HG03175 (cell line): ENCODE measurements at regions not wholly inside any gene's neighbourhood (a gene's known extent, or its start where the extent isn't known, plus 50 kb on each side); places are given as distances from the start of the nearest gene placed in this dataset.

Experiments used
- ATAC-seq: cut with Tn5 transposase; IDR thresholded peaks from one replicate; pipeline ENCODE4 v1.9.1; 2021; ENCODE audit warnings: mild to moderate bottlenecking, moderate library complexity; ENCODE audit not compliant: unreplicated experiment

DNA sequence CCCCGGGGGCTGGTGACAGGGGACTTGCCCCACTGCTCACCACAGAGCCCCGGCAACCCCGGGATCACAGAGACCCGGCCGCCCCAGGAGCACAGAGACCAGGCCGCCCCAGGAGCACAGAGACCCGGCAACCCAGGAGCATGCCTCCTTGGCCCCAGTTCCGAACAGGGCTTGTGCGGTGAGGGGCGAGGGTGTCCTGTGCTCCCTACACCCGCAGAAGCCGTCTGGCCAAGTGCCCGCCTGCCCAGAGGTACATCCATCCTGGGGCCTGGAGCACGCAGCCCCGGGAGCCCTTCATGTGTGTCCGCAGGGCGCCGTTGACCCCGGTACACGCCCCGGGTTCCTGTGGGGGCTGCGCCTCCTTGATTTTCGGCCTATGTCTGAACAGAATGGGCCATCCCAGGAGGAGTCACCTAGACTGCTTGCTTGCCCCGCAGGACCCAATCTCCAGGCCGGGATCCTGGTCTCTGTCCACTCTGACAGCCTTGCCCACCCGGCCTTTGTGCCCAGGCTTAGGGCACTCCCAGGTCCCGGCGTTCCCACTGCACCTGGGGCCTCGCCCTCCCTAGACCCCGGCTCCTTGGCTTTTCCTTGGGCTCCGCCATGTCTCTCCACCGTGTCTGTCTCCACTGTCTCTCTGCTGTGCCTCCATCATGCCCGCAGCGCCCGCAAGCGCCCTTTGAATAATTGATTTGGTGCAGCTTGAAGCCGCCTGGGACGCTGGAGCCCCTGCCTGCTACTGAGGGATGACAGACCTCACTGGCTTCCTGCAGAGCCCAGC is 219.8 kb downstream of the ERMARD start:
- no peak for ATAC-seq

DNA sequence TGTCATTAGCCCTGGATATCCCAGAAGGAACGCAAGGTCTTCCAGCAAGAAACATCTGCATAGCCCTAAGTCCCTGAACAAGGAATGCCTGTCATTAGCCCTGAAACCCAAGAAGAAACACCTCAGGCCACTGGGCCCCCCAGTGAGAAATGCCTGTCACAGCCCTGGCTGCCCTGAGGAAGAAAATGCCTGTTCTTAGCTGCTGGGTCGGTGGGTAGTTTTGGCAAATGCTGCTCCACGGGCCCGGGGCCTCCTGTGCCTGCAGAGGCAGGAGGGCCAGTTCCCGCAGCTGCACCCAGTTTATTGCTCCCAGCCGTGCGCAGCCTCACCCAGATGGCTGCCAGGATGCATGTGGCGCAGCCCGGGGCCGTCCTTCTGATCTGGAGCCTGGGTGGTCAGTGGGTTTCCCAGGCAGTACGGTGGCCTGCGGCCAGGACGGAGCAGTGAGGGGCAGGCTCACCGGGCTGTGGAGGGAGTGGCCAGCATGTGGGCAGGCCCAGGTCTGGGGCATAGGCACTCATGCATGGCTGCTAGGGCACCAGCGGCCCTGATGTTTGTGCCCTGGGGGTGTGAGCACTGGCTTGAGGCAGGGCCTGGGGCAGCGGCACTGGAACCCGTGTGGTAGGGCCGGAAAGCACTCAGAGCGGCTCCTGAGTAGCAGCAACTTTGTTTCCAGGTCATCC is 219.0 kb downstream of the ERMARD start:
- ATAC-seq, result no peak

GRCh38 chr6:169969372-169970099 is 218.1 kb downstream of the ERMARD start:
- no peak for ATAC-seq

DNA sequence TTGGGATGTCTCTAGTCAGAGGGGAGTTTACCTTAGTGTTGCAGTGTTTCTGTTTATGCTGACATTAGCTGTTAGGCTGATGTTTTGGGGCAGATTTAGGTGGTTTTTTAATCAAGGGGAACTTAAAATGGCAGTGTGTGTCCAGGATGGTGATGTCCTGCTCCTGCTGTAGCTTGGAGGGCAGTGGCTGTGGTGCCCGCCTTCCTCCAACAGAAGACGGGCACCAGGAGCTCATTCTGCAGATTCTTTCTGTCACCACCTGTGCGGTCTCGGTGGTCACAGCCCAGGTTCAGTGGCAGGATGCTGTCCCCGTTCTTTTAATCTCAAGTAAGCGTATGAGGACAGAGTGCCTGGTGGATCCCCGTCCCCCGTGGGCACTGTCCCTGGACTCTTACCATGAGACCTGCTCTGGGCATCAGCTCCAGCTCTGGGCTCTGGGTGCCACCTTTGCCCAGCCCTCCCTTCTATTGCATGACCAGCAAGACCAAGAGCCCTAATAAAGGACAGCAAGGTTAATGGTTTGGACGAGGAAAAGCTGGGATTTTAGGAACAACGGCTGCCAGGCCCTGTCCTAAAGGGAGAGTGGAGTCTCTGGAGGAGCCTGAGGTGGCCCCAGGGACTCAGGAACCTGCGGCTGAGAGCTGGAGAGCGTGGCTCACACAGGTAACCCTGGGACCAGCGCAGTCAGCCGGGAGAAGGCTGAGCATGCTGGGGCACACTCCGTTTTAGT is 217.3 kb downstream of the ERMARD start:
- no peak for ATAC-seq

GRCh38 chr6:169967687-169968086 is 216.3 kb downstream of the ERMARD start:
- no peak for ATAC-seq

DNA sequence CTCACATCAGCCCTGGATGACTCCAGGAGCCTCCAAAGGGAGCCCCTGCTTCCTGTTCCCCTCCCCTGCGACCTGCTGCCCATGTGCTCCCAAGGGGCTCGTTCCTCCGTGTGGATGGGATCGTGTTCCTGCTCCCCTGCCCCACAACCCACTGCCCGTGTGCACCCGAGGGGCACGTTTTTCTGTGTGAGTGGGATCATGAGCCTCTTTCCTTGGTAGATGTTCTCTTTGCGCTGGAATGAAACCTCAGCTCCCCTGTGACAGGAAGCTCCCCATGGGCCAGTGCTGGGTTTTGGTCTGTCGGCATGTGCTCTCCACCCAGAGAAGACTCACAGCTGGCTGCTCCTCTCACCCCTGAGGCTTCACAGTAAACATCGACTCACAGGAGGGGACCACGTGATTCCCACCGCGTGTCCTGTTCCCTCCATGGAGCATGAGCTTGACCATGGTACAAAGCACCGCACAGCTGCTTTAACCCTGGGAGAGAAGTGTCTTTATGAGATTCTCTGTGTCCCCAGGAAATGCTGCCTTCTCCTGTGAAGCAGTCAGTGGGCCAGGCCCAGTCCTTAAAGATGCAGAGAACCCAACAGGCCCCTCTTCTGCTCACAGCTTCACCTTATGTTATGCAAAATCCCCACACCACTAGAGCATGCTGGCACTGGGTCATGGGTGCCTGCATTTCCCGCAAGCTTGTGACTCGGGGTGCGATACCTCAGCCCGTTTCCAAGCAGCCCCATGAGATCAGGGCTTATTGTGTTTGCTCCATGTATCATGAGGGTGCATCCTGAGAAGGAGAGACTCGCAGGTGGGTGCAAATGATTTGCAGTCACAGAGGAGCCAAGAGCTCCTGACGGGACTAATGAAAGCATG is 215.1 kb downstream of the ERMARD start:
- ATAC-seq, result no peak

- no peak for ATAC-seq
These were observed 214.4 kb downstream of the ERMARD start for GRCh38 chr6:169965657-169966311.

GRCh38 chr6:169965239-169965638 is 213.8 kb downstream of the ERMARD start:
- ATAC-seq, result no peak

- ATAC-seq, result no peak
These were observed 213.2 kb downstream of the ERMARD start for GRCh38 chr6:169964486-169965180.

GRCh38 chr6:169963581-169964297 is 212.3 kb downstream of the ERMARD start:
- ATAC-seq, result no peak

DNA sequence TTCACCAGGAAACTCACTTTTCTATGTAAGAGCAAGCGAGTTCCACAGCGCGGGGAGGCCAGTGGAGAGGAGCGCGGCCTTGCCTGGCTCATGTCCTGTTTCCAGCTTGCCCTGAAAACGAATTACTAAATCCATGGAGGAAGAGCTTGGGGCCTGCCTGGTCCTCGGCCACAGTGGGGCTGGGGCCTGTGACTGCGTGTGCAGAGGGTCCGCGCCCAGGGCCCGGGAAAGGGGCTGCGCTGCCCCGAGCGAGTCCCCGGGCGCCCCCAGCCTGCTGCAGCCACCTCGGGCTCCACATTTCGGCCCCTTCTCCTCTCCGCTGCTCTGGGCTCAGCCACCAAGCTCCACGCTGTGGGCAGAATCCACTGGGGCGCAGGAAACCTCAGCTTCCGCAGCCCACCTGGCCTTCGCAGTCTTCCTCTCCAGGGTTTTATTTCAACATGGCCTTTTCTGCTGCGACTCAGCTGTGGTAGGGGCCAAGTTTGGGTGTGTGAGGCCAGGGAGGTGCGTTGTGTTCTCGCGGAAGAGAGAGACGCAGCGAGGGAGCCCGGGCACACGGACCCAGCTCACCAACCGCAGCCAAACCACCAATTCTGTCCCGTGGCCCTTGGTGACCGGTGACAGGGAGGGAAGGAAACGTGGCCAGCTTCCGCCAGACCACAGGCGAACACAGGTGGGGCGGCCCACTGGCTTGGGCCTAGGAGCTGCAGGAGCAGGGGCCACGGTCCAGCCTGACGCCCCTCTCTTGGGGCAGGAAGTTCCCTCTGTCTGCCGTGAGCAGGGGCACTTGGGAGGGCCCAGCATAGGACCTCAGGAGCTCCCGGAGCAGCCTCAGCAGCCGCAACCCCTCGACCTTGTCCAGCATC is 211.4 kb downstream of the ERMARD start:
- no peak for ATAC-seq

DNA sequence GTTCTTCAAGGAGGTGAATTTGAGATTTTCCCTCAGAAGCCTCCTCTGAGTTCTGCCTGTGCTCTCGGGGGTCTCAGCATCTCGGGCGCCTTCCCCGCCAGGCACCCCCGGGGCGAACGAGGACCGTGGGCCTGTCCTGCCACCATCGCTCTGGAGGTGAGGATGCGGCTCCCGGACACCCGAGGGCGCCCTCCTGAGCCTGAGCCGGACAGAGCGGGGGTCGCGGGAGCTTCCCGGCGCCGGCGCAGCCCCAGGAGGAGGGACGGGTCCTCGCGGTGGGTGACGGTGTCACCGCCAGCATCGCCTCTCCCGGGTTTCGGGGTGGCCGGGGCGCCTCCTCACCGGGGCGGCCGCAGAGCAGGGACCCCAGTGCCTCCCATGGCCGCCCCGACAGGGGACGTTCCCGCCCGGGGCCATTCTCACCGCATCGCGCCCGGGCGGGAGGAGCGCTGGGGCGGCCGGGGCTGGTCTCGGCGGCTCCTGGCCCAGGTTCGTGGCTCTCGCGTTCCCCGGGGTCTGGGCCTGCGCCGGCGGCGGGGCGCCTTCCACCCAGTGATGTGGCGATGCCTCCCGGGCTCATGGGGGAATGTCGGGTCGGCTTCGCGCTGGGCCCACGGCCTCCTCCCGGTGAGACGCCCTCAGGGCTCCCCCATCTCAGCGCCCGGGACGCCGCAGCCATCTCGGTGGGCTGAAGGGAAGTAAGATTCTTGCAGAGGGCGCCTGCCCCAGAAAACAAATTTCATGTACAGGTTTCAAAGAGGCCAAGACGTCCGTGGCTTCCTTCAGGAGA is 210.5 kb downstream of the ERMARD start:
- ATAC-seq, result no peak

DNA sequence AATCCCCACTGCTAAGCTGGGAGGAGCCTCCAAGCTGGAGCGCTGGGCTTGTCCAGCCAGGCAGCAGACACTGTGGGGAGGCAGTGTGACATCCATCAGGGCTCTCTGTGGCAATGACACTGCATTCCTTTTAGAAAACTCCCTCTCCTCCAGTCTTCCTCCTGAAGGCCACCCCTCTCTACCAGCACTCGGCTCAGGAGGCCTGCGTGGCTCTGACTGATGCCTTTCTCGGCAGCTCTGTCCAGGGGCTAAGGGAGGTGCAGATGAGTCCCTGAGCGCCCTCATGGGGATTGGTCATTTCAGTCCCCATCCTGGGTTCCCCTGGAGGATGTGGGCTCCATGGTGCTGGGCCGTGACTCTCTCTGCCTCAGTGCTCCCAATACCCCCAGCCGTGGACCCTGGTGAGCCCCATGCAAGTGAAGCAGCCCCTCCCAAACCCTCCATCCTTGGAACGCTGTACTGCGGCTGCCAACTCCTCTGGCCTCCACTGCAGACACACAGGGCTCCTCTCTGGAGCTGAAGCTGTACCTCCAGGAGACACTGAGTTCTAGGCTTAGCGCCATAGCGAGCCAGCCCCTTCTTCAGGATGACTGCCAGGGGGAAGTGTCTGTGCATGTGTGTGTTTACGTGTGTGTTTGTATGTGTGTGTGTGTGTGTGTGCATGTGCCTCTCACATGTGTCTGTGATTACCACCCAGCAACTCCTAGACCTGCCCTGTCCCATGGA is 209.6 kb downstream of the ERMARD start:
- no peak for ATAC-seq

DNA sequence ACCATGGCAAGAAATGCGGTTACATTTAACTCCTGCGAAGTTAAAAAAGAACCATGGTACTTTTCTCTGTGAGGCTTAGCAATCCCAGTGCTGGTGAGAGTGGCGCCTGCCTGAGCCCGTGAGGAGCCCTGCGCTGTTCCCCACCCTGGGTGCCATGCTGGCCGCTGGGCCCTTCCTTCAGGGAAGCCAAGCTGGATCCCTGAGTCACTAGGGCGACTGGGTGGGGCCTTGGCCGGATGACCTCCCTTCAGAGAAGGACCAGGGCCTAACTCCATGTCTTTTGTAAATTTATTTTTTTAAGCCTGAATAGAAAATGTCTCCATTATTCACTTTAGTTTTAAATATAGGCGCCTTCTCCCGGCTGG is 209.1 kb downstream of the ERMARD start:
- no peak for ATAC-seq

GRCh38 chr6:169960003-169960344 is 208.6 kb downstream of the ERMARD start:
- no peak for ATAC-seq
